Hematopoietic multipotent progenitor cell (in vitro differentiated cells): ENCODE measurements at regions not wholly inside any gene's neighbourhood (a gene's known extent, or its start where the extent isn't known, plus 50 kb on each side); places are given as distances from the start of the nearest gene placed in this dataset.

Source experiments
- DNase-seq, 3 donors: peaks; one replicate each; pipeline ENCODE4 v3.0.0-alpha.2; 2011 to 2015; ENCODE audit warnings: low read depth in 2 of 3, low spot score in 2 of 3

DNA sequence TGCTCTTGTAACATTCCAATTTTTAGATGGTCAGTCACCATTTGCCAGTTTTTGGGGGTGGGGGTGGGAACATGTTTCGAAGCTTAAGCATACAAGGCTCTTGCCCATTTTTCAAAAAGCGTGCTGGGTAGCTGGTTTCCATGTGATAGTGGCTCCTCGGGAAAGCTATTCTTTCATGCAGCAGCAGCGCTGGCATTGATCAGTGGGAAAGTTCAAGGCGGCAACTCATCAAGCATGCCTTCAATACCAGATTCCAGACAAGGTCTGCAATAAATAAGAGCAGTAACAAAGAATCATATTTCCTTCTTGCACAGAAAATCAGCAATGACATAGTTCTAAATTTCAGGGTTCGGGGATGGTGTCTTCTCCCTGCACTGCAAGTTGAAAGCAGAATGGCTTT, 133.5 kb upstream of the ONECUT1 start:
- DNase-seq: no peak

- no peak for DNase-seq
Observed at GRCh38 chr15:52922871-52923270, 132.7 kb upstream of the ONECUT1 start.

DNA sequence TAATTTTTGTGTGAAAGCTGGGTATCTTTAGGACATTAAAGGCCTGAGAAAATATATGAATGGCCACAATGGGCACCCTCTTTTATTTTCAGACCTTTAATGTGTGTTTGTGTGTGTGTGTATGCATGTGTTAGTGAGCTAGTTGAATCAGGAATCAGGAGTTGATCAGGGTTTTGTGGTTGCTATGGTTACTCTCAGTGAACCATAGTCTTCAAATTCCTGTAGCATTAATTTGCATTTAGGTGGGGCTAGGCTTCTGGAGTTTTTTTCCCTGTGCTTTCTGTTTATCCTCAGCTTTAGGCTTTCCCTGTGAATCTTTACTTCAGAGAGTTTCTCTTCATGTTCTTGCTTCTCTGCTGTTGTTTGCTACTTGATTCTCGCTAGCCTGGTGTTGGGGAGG, 122.0 kb upstream of the ONECUT1 start:
- DNase-seq: no peak

DNA sequence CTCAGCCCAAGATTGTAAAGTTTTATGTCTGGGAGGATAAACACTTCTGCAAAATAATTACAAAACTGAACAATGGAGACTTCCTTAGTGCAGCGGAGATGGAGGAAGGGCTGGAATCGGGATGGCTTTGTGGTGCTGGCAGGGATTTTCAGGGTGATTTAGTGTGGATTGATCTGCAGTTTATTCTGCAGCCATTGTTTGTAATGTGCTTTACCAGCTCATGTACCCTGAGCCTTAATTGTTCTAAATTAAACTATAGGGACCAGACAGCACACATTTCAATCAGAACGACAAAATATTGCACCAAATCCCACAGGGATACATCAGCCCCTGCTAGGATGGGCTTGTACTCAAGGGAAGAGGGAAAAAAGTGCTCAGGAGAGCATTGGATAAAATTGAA, 103.2 kb upstream of the ONECUT1 start:
- no peak for DNase-seq

DNA sequence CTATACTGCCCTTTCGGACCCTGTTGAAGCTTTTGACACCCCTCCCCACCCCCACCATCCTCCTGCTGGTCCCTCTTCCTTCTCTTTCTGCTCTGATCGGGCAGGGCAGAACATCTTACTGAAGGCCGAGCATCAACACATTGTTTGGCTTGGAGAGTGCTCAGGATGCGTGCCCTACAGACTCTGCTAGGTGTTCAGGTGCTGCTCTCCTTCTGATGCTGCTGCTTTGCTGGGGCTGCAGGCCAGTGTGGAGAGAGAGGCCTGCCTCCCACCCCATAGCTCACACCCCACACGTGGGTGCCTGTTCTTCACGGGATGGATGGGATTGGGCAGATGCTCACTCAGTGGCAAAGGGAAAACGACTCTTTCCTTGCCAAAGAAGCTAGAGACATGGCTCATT, 89.8 kb upstream of the ONECUT1 start:
- DNase-seq: no peak

GRCh38 chr15:52879145-52879544, 89.0 kb upstream of the ONECUT1 start:
- DNase-seq: no peak

- DNase-seq: no peak
Observed at GRCh38 chr15:52876991-52877663, 87.0 kb upstream of the ONECUT1 start.

GRCh38 chr15:52872036-52872818, 82.1 kb upstream of the ONECUT1 start:
- no peak for DNase-seq

DNA sequence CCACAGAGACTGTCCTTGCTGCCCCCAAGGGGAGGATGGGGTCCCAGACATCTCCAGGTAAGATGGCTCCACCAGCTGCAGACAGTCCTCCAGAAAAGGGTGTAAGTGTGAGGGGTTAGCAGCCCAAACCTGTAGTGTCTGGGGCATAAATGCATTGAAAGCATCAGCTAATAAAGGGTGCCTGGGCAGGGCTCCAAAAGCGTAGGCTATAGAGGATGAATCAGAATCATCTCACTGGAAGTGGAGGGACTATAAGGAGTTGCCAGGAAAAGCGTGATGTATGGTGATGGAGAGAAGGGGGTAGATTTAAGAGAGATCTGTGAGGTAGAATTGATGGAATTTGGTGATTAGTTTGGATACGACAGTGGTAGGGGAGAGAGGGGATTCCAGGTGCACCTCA, 79.9 kb upstream of the ONECUT1 start:
- no peak for DNase-seq

- no peak for DNase-seq
Observed at GRCh38 chr15:52866698-52867097, 76.6 kb upstream of the ONECUT1 start.

GRCh38 chr15:52862677-52863076, 72.5 kb upstream of the ONECUT1 start:
- no peak for DNase-seq

GRCh38 chr15:52858782-52859176, 68.6 kb upstream of the ONECUT1 start:
- no peak for DNase-seq

DNA sequence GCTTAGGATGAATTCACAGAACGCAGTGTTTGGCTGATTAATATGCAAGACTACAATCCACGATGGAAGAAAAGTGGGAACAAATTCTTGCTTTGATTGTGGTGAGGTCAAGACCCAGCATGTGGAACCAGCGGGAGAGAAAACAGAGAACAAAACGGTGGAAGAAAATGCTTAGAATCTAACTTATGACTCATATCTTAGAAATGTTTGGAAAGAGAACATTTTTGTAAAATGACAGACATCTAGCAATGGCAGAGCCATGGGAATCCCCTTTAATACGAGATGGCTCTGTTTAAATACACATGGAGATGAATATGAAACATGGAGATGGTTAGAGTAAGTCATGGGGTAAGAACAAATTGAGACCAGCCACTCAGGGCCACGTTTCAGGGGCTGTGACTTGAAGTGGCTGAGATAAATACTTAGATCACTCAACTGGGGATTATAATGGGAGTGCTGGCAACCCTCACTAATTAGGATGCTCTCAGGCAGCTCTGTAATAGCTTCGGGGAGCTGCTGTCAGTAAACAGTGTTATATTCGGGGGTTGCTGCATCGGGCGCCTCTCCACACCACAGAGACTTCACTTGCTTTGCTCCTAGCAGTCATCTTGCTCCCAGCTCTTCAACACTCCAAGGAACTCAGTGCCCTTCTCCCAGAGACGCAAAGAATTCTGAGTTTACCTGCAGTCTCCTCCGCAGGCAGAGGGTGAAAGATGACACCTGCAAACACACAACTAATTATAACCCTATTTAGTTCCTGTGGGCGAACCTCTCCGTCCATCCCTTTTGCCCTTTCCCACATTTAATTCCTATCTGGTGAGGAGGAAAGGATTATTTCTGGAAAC, 68.0 kb upstream of the ONECUT1 start:
- DNase-seq: no peak

- DNase-seq: no peak
Observed at GRCh38 chr15:52857471-52857870, 67.3 kb upstream of the ONECUT1 start.

- DNase-seq: no peak
Observed at GRCh38 chr15:52856286-52856685, 66.2 kb upstream of the ONECUT1 start.

GRCh38 chr15:52855157-52855556, 65.0 kb upstream of the ONECUT1 start:
- no peak for DNase-seq

DNA sequence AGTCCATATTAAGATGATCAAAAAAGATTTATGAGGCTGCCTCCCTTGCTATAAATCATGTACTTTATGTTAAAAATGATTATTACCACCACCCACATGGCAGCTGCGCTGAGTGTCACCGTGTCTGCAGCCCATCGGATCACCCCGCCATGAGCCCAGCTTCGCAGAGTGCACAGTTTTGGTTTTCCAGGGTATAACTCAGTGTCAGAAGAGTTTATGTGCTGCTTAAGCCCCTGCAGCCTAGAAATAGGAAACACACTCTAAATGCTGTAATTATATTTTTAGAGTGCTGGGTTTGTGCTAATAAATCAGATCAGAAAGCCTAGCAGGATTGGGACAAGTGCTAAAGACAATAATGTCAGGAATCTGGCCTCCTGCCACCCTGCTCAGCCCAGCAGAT, 54.7 kb upstream of the ONECUT1 start:
- DNase-seq: no peak
